ENCODE measurements at regions not wholly inside any gene's neighbourhood (a gene's known extent, or its start where the extent isn't known, plus 50 kb on each side); places are given as distances from the start of the nearest gene placed in this dataset.

DNA sequence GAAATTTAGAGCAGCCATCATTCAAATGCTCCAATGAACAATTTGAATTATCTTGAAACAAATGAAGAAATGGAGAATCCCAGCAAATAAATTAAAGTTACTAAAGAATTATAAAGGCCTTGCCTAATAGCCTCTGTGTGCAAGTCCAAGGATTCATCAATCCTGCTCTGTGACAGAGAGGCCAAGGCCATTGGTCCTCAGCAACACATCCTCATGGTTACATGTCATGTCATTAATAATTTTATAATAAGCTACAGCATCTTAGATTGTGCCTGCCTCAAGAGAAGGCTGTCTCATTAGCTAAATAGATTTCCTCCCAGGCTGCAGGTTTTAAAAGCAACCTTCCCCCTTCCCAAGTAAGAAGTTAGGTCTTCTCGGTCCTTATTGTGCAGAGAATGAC, 611.6 kb downstream of the FBXO15 start:
- TF ChIP-seq, protein P1, sequence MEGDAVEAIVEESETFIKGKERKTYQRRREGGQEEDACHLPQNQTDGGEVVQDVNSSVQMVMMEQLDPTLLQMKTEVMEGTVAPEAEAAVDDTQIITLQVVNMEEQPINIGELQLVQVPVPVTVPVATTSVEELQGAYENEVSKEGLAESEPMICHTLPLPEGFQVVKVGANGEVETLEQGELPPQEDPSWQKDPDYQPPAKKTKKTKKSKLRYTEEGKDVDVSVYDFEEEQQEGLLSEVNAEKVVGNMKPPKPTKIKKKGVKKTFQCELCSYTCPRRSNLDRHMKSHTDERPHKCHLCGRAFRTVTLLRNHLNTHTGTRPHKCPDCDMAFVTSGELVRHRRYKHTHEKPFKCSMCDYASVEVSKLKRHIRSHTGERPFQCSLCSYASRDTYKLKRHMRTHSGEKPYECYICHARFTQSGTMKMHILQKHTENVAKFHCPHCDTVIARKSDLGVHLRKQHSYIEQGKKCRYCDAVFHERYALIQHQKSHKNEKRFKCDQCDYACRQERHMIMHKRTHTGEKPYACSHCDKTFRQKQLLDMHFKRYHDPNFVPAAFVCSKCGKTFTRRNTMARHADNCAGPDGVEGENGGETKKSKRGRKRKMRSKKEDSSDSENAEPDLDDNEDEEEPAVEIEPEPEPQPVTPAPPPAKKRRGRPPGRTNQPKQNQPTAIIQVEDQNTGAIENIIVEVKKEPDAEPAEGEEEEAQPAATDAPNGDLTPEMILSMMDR (IDR thresholded peaks at IDR 0.05; ENCODE audit: low read depth, low read length), result no peak
- no peak for TF ChIP-seq EZH2phosphoT487 (IDR thresholded peaks at IDR 0.05; ENCODE audit: low read depth)

All from OCI-LY3 (cell line).